Subcutaneous abdominal adipose tissue (tissue), 5 donors: ENCODE measurements at regions not wholly inside any gene's neighbourhood (a gene's known extent, or its start where the extent isn't known, plus 50 kb on each side); places are given as distances from the start of the nearest gene placed in this dataset.

Source experiments
- H3K27ac ChIP-seq: one replicate; pipeline ENCODE4 v1.7.0; 2013; ENCODE audit warnings: low read depth, mild to moderate bottlenecking, inconsistent platforms, low read length, moderate library complexity
- H3K27me3 ChIP-seq, 5 donors: one replicate each; pipeline ENCODE4 v1.7.0; 2013; ENCODE audit warnings: low read length in 5 of 5, inconsistent platforms in 1 of 5; ENCODE audit not compliant: control insufficient read depth in 5 of 5, insufficient read depth in 4 of 5
- H3K36me3 ChIP-seq, 5 donors: one replicate each; pipeline ENCODE4 v1.7.0; 2013; ENCODE audit warnings: low read length in 5 of 5; ENCODE audit not compliant: control insufficient read depth in 5 of 5, insufficient read depth in 5 of 5
- H3K4me1 ChIP-seq, 5 donors: one replicate each; pipeline ENCODE4 v1.7.0; 2013; ENCODE audit warnings: low read length in 5 of 5, mild to moderate bottlenecking in 3 of 5, moderate library complexity in 1 of 5; ENCODE audit not compliant: control insufficient read depth in 5 of 5, insufficient read depth in 5 of 5
- H3K4me3 ChIP-seq, 5 donors: one replicate each; pipeline ENCODE4 v1.7.0; 2013; ENCODE audit warnings: low read length in 5 of 5, low read depth in 1 of 5
- H3K9ac ChIP-seq, 5 donors: one replicate each; pipeline ENCODE4 v1.7.0; 2013; ENCODE audit warnings: low read length in 5 of 5, mild to moderate bottlenecking in 4 of 5, moderate library complexity in 3 of 5
- H3K9me3 ChIP-seq, 5 donors: one replicate each; pipeline ENCODE4 v1.7.0; 2013; ENCODE audit warnings: low read length in 5 of 5; ENCODE audit not compliant: control insufficient read depth in 5 of 5
- donor health status: healthy.
- donor health status: healthy.
- donor health status: healthy.
- donor health status: healthy.
- donor health status: healthy.

DNA sequence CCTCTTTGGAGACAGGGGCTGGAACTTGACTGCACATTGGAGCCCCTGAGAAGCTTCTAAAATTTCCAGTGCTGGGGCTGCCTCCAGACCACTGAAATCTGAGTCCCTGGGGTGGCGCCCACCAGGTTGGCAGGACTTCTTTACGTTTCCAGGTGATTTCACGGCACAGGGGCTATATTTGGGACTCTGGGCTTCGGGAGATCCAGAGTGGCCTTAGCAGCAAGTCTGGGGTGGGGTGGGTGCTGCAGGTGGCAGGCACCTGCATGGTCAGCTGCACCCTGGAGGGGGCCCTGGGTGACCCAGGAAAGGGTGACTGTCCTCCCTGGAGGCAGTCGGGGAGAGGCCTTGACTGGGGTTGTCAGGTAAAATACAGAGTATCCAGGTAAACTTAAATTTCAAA is 135.5 kb upstream of the PHACTR3 start:
- Histone ChIP-seq H3K9me3 (no peaks in the 10 kb centered on the region), H3K9ac (no peak overlapping the region), H3K27ac (no peak overlapping the region), H3K27me3 (peaks cover 0 to 12% (median 3%) of the 10 kb centered on the region in 5 donors), H3K4me3 (no peak overlapping the region), H3K4me1 (no peaks in the 10 kb centered on the region), H3K36me3 (no peaks in the 10 kb centered on the region)

- Histone ChIP-seq H3K36me3 (no peaks in the 10 kb centered on the region), H3K9me3 (no peaks in the 10 kb centered on the region), H3K4me3 (no peak overlapping the region), H3K27me3 (peaks cover 0 to 12% (median 3%) of the 10 kb centered on the region in 5 donors), H3K4me1 (no peaks in the 10 kb centered on the region), H3K27ac (no peak overlapping the region), H3K9ac (no peak overlapping the region)
Observed at GRCh38 chr20:59469267-59470252, 134.8 kb upstream of the PHACTR3 start.

- Histone ChIP-seq H3K4me1 (no peaks in the 10 kb centered on the region), H3K36me3 (no peaks in the 10 kb centered on the region), H3K9me3 (no peaks in the 10 kb centered on the region), H3K27ac (no peak overlapping the region), H3K9ac (no peak overlapping the region), H3K4me3 (no peak overlapping the region), H3K27me3 (peaks cover 0 to 12% (median 3%) of the 10 kb centered on the region in 5 donors)
Observed at GRCh38 chr20:59470521-59470920, 133.8 kb upstream of the PHACTR3 start.

- no peaks in the 10 kb centered on the region for H3K36me3 ChIP-seq
- no peak overlapping the region for H3K9ac ChIP-seq
Observed at GRCh38 chr20:59471653-59472421, 132.5 kb upstream of the PHACTR3 start.

GRCh38 chr20:59473742-59474141 is 130.6 kb upstream of the PHACTR3 start:
- Histone ChIP-seq H3K27ac (no peak overlapping the region), H3K9ac (no peak overlapping the region), H3K9me3 (no peaks in the 10 kb centered on the region), H3K4me1 (no peaks in the 10 kb centered on the region), H3K36me3 (no peaks in the 10 kb centered on the region), H3K27me3 (peaks cover 0 to 12% (median 3%) of the 10 kb centered on the region in 5 donors), H3K4me3 (no peak overlapping the region)

More at GRCh38 chr20:59471653-59472421, 132.5 kb upstream of the PHACTR3 start:
- no peaks in the 10 kb centered on the region for H3K4me1 ChIP-seq
- H3K4me3 ChIP-seq = no peak overlapping the region
- peaks cover 0 to 12% (median 3%) of the 10 kb centered on the region in 5 donors for H3K27me3 ChIP-seq
- H3K9me3 ChIP-seq = no peaks in the 10 kb centered on the region
- H3K27ac ChIP-seq = no peak overlapping the region

- Histone ChIP-seq H3K4me1 (no peaks in the 10 kb centered on the region), H3K4me3 (no peak overlapping the region), H3K36me3 (no peaks in the 10 kb centered on the region), H3K27ac (no peak overlapping the region), H3K27me3 (peaks cover 8 to 24% (median 17%) of the 10 kb centered on the region in 5 donors), H3K9ac (no peak overlapping the region), H3K9me3 (no peaks in the 10 kb centered on the region)
Observed at GRCh38 chr20:59481067-59481466, 123.3 kb upstream of the PHACTR3 start.

GRCh38 chr20:59481477-59482018 is 122.8 kb upstream of the PHACTR3 start:
- Histone ChIP-seq H3K27me3 (peaks cover 8 to 24% (median 17%) of the 10 kb centered on the region in 5 donors), H3K4me1 (no peaks in the 10 kb centered on the region)

GRCh38 chr20:59482351-59483187 is 121.8 kb upstream of the PHACTR3 start:
- Histone ChIP-seq H3K9me3 (no peaks in the 10 kb centered on the region), H3K27ac (no peak overlapping the region)

More at GRCh38 chr20:59481477-59482018, 122.8 kb upstream of the PHACTR3 start:
- Histone ChIP-seq H3K36me3 (no peaks in the 10 kb centered on the region), H3K9me3 (no peaks in the 10 kb centered on the region), H3K9ac (no peak overlapping the region), H3K4me3 (no peak overlapping the region), H3K27ac (no peak overlapping the region)

DNA sequence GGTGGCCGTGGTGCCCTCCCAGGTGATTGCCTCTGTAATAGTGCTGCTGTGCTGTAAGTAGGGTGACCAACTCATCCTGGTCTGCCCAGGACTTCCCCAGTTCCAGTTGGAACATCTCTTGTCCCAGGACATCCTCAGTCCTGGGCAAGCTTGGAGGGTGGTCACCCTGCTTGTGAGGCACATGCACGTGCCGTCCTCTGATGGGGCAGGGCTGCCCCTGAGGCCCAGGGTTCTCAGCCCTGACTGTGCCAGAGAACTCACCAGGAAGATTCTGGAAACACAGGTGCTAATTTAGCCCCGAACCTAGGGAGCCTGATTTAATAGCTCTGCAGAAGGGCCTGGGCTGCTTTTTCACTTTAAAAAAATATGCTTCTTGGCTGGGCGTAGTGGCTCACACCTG is 120.9 kb upstream of the PHACTR3 start:
- Histone ChIP-seq H3K27ac (no peak overlapping the region), H3K9ac (no peak overlapping the region), H3K4me1 (no peaks in the 10 kb centered on the region), H3K36me3 (no peaks in the 10 kb centered on the region), H3K27me3 (peaks cover 8 to 24% (median 17%) of the 10 kb centered on the region in 5 donors), H3K4me3 (no peak overlapping the region), H3K9me3 (no peaks in the 10 kb centered on the region)

More at GRCh38 chr20:59482351-59483187, 121.8 kb upstream of the PHACTR3 start:
- H3K4me1 ChIP-seq = no peaks in the 10 kb centered on the region
- peaks cover 8 to 24% (median 17%) of the 10 kb centered on the region in 5 donors for H3K27me3 ChIP-seq
- H3K9ac ChIP-seq = no peak overlapping the region
- no peaks in the 10 kb centered on the region for H3K36me3 ChIP-seq
- no peak overlapping the region for H3K4me3 ChIP-seq
